B cell (primary cell): ENCODE measurements at regions not wholly inside any gene's neighbourhood (a gene's known extent, or its start where the extent isn't known, plus 50 kb on each side); places are given as distances from the start of the nearest gene placed in this dataset.

Experiments
- ATAC-seq: fragments of 200-7000 bp; cut with Tn5 transposase; one replicate; pipeline ENCODE4 v1.10.0; 2021; ENCODE audit warnings: low read depth, mild to moderate bottlenecking, moderate number of reproducible peaks, moderate library complexity
- CTCF ChIA-PET: fragments of 350-600 bp; sonication (Branson Sonifier 250); formaldehyde crosslinking; loops from one replicate; lab custom pipeline; 2021; ENCODE audit warnings: antibody characterized with exemption, inconsistent platforms; lab: Charles Lee
- POLR2A ChIA-PET: fragments of 350-600 bp; sonication (Branson Sonifier 250); formaldehyde crosslinking; loops from one replicate; lab custom pipeline; 2021; ENCODE audit warnings: antibody characterized with exemption; lab: Charles Lee
- DNase-seq: peaks from one replicate; pipeline ENCODE4 v3.0.0; 2013
- H2AFZ ChIP-seq: 2 replicates; pipeline ENCODE4 v1.6.1; 2012; ENCODE audit warnings: mild to moderate bottlenecking, low read depth, low read length; ENCODE audit not compliant: insufficient read depth, poor library complexity, severe bottlenecking
- H3K27ac ChIP-seq, 2 donors: 1 replicate in 1 of 2; 2 replicates in 1 of 2; pipeline ENCODE4 v1.5.1; 2012 to 2013; ENCODE audit warnings: low read length in 2 of 2, mild to moderate bottlenecking in 2 of 2, moderate library complexity in 1 of 2
- H3K27me3 ChIP-seq, 4 experiments: fragments of 200-600 bp in 1 of 4; sonication (generic) in 1 of 4; replicated peaks in 1 of 4; 1 replicate in 2 of 4; 2 replicates in 2 of 4; pipeline versions ENCODE4 v1.6.1 to v1.7.0; 2013 to 2016; ENCODE audit warnings: low read length in 3 of 4, mild to moderate bottlenecking in 2 of 4, mixed read lengths in 1 of 4, moderate library complexity in 1 of 4; ENCODE audit not compliant: insufficient read depth in 4 of 4, control insufficient read depth in 3 of 4; ENCODE audit errors: control extremely low read depth in 1 of 4
- H3K36me3 ChIP-seq, 2 experiments: replicated peaks in 1 of 2; 1 replicate in 1 of 2; 2 replicates in 1 of 2; pipeline versions ENCODE4 v1.6.1 to v1.7.1; 2013; ENCODE audit warnings: low read length in 1 of 2; ENCODE audit not compliant: insufficient read depth in 2 of 2, control insufficient read depth in 1 of 2; ENCODE audit errors: control extremely low read depth in 1 of 2, extremely low read depth in 1 of 2
- H3K4me1 ChIP-seq, 2 donors: fragments of 200-600 bp in 1 of 2; sonication (generic) in 1 of 2; 1 replicate in 1 of 2; 2 replicates in 1 of 2; pipeline versions ENCODE4 v1.5.1 to v1.6.1; 2013 to 2017; ENCODE audit warnings: low read length in 2 of 2; ENCODE audit not compliant: control insufficient read depth in 2 of 2, insufficient read depth in 2 of 2
- H3K4me2 ChIP-seq: replicated peaks from 2 replicates; pipeline ENCODE3; 2012; ENCODE audit warnings: mild to moderate bottlenecking, low read depth, low read length; ENCODE audit not compliant: poor library complexity, severe bottlenecking
- H3K4me3 ChIP-seq, 5 experiments: fragments of 200-600 bp in 1 of 5; sonication (generic) in 1 of 5; 1 replicate in 3 of 5; 2 replicates in 2 of 5; pipeline versions ENCODE4 v1.5.1 to v1.7.0; 2011 to 2016; ENCODE audit warnings: low read length in 4 of 5, mild to moderate bottlenecking in 4 of 5, low read depth in 2 of 5, control low read depth in 1 of 5, moderate library complexity in 1 of 5; ENCODE audit not compliant: insufficient read depth in 1 of 5; ENCODE audit errors: control extremely low read depth in 1 of 5, extremely low read depth in 1 of 5
- H3K79me2 ChIP-seq: fragments of 200-600 bp; sonication (generic); one replicate; pipeline ENCODE4 v1.6.0; 2016; ENCODE audit warnings: low read length; ENCODE audit not compliant: control insufficient read depth, insufficient read depth
- H3K9ac ChIP-seq: fragments of 200-600 bp; sonication (generic); 2 replicates; pipeline ENCODE4 v1.6.1; 2017; ENCODE audit warnings: mild to moderate bottlenecking, low read length, moderate library complexity
- H3K9me3 ChIP-seq, 3 donors: one replicate each; pipeline versions ENCODE4 v1.6.1 to v1.7.1; 2013; ENCODE audit warnings: low read length in 2 of 3; ENCODE audit not compliant: control insufficient read depth in 2 of 3, insufficient read depth in 1 of 3; ENCODE audit errors: control extremely low read depth in 1 of 3
- H4K20me1 ChIP-seq: 2 replicates; pipeline ENCODE4 v1.6.0; 2012; ENCODE audit warnings: mild to moderate bottlenecking, low read length; ENCODE audit not compliant: insufficient read depth, control insufficient read depth, poor library complexity, severe bottlenecking
- H3K27ac Mint-ChIP-seq: one replicate; pipeline ENCODE4 v1.8.0; 2021; ENCODE audit warnings: mixed read lengths
- H3K27me3 Mint-ChIP-seq: one replicate; pipeline ENCODE4 v1.8.0; 2021; ENCODE audit warnings: mixed read lengths
- H3K4me1 Mint-ChIP-seq: one replicate; pipeline ENCODE4 v1.8.0; 2021; ENCODE audit warnings: mixed read lengths
- H3K4me3 Mint-ChIP-seq: one replicate; pipeline ENCODE4 v1.8.0; 2021; ENCODE audit warnings: mixed read lengths
- H3K9me3 Mint-ChIP-seq: one replicate; pipeline ENCODE4 v1.8.0; 2022; ENCODE audit warnings: mixed read lengths; ENCODE audit not compliant: insufficient read depth
- CTCF ChIP-seq: fragments of 200-600 bp; IDR thresholded peaks from one replicate; pipeline ENCODE4 v1.8.0; 2022; ENCODE audit warnings: antibody characterized with exemption, mild to moderate bottlenecking
- EZH2 ChIP-seq: IDR thresholded peaks from 2 replicates; pipeline ENCODE4 v1.6.1; 2012; ENCODE audit warnings: borderline replicate concordance, low read depth, mild to moderate bottlenecking, moderate library complexity, low read length; ENCODE audit not compliant: insufficient read depth, poor library complexity, severe bottlenecking
- WGBS: methylation state at CpG from one replicate; pipeline ENCODE4 v1.1.5; 2013; ENCODE audit warnings: missing lambda C conversion rate; ENCODE audit not compliant: insufficient coverage; 5-methylcytosine and 5-hydroxymethylcytosine counted together
- intact Hi-C: fragments of 100-400 bp; cut with micrococcal nuclease; formaldehyde crosslinking; loops from one replicate; pipeline ENCODE4 v1.10.0; 2022

GRCh38 chr4:74524985-74525384 lies 80.0 kb downstream of the AREG start:
- Histone ChIP-seq H3K27ac (no peak overlapping the region), H3K79me2 (no peaks in the 10 kb centered on the region), H3K4me3 (no peak overlapping the region), H3K36me3 (no peaks in the 10 kb centered on the region), H3K27me3 (no peaks in the 10 kb centered on the region), H3K4me2 (no peak overlapping the region), H4K20me1 (no peaks in the 10 kb centered on the region), H3K9me3 (no peaks in the 10 kb centered on the region), H3K9ac (no peak overlapping the region), H3K4me1 (no peaks in the 10 kb centered on the region), H2AFZ (no peak overlapping the region)
- Mint-ChIP-seq H3K9me3 (no peaks in the 10 kb centered on the region), H3K4me3 (no peak overlapping the region), H3K27ac (no peak overlapping the region), H3K27me3 (peaks cover 22% of the 10 kb centered on the region), H3K4me1 (no peaks in the 10 kb centered on the region)
- ATAC-seq: no peak
- intact Hi-C loops: no loop called here
- ChIA-PET POLR2A (no interaction called here), CTCF (no interaction called here)
- DNase-seq: no peak
- TF ChIP-seq CTCF: no peak
- no peak for TF ChIP-seq EZH2

GRCh38 chr4:74527049-74527448 lies 82.1 kb downstream of the AREG start:
- ATAC-seq (no peak), DNase-seq (no peak)
- H3K9ac ChIP-seq: no peak overlapping the region
- H2AFZ ChIP-seq: no peak overlapping the region
- no peak overlapping the region for H3K27ac ChIP-seq
- H3K4me1 ChIP-seq: no peaks in the 10 kb centered on the region
- intact Hi-C loops: no loop called here
- CTCF ChIA-PET: no interaction called here
- H4K20me1 ChIP-seq: no peaks in the 10 kb centered on the region
- no peak overlapping the region for H3K4me3 Mint-ChIP-seq
- H3K9me3 Mint-ChIP-seq: no peaks in the 10 kb centered on the region
- 60% methylated on average over 1 of the region's 1 CpG for WGBS
- no peak for TF ChIP-seq CTCF
- no peak for TF ChIP-seq EZH2
- no peak overlapping the region for H3K27ac Mint-ChIP-seq
- H3K9me3 ChIP-seq: no peaks in the 10 kb centered on the region
- no peaks in the 10 kb centered on the region for H3K79me2 ChIP-seq
- peaks cover 0 to 1% (median 0%) of the 10 kb centered on the region in 4 experiments for H3K27me3 ChIP-seq
- H3K4me3 ChIP-seq: no peak overlapping the region
- no peaks in the 10 kb centered on the region for H3K36me3 ChIP-seq
- no peaks in the 10 kb centered on the region for H3K4me1 Mint-ChIP-seq
- H3K4me2 ChIP-seq: no peak overlapping the region
- POLR2A ChIA-PET: no interaction called here
- H3K27me3 Mint-ChIP-seq: peaks cover 20% of the 10 kb centered on the region
